Mesenchymal stem cell (in vitro differentiated cells and primary cell): ENCODE measurements at regions not wholly inside any gene's neighbourhood (a gene's known extent, or its start where the extent isn't known, plus 50 kb on each side); places are given as distances from the start of the nearest gene placed in this dataset.

Experiments
- DNase-seq: peaks from one replicate; pipeline ENCODE4 v3.0.0-alpha.2; 2013
- H2AFZ ChIP-seq: one replicate; pipeline ENCODE4 v1.6.1; 2013; ENCODE audit warnings: low read depth, mild to moderate bottlenecking, control low read depth, inconsistent platforms, low read length, moderate library complexity
- H2AK5ac ChIP-seq: 2 replicates; pipeline ENCODE4 v1.6.1; 2013; ENCODE audit warnings: low read length, moderate library complexity, mild to moderate bottlenecking, inconsistent platforms; ENCODE audit not compliant: severe bottlenecking
- H2BK120ac ChIP-seq: one replicate; pipeline ENCODE4 v1.6.1; 2013; ENCODE audit warnings: low read depth, mild to moderate bottlenecking, inconsistent platforms, low read length, moderate library complexity
- H2BK12ac ChIP-seq, 2 experiments: one replicate each; pipeline ENCODE4 v1.6.1; 2013; ENCODE audit warnings: inconsistent platforms in 2 of 2, low read length in 2 of 2, mild to moderate bottlenecking in 2 of 2, moderate library complexity in 2 of 2, control low read depth in 1 of 2
- H2BK15ac ChIP-seq: one replicate; pipeline ENCODE4 v1.6.1; 2013; ENCODE audit warnings: mild to moderate bottlenecking, low read depth, inconsistent platforms; ENCODE audit not compliant: poor library complexity, severe bottlenecking
- H2BK5ac ChIP-seq: 2 replicates; pipeline ENCODE4 v1.6.1; 2013; ENCODE audit warnings: low read depth, mild to moderate bottlenecking, low read length, control low read depth, inconsistent platforms; ENCODE audit not compliant: poor library complexity, severe bottlenecking
- H3K14ac ChIP-seq, 2 experiments: one replicate each; pipeline ENCODE4 v1.6.1; 2013; ENCODE audit warnings: inconsistent platforms in 2 of 2, low read length in 2 of 2, control low read depth in 1 of 2, mild to moderate bottlenecking in 1 of 2, moderate library complexity in 1 of 2
- H3K18ac ChIP-seq, 2 experiments: one replicate each; pipeline ENCODE4 v1.6.1; 2013; ENCODE audit warnings: inconsistent platforms in 2 of 2, low read length in 2 of 2, control low read depth in 1 of 2, low read depth in 1 of 2, mild to moderate bottlenecking in 1 of 2
- H3K23ac ChIP-seq, 2 experiments: one replicate each; pipeline ENCODE4 v1.6.1; 2013; ENCODE audit warnings: inconsistent platforms in 2 of 2, low read length in 2 of 2, mild to moderate bottlenecking in 2 of 2, moderate library complexity in 2 of 2, control low read depth in 1 of 2
- H3K27ac ChIP-seq: 2 replicates; pipeline ENCODE4 v1.5.1; 2013; ENCODE audit warnings: mild to moderate bottlenecking, moderate library complexity, low read length, control low read depth, inconsistent platforms; ENCODE audit not compliant: poor library complexity, severe bottlenecking
- H3K27me3 ChIP-seq, 2 experiments: 2 replicates each; pipeline versions ENCODE4 v1.6.1 to v1.7.0; 2013; ENCODE audit warnings: low read length in 2 of 2, mild to moderate bottlenecking in 2 of 2, moderate library complexity in 2 of 2, control low read depth in 1 of 2, inconsistent platforms in 1 of 2; ENCODE audit not compliant: control insufficient read depth in 1 of 2, insufficient read depth in 1 of 2
- H3K36me3 ChIP-seq, 2 experiments: 2 replicates each; pipeline versions ENCODE4 v1.6.1 to v1.7.0; 2013; ENCODE audit warnings: low read length in 2 of 2, control low read depth in 1 of 2, inconsistent platforms in 1 of 2, low read depth in 1 of 2, mild to moderate bottlenecking in 1 of 2; ENCODE audit not compliant: insufficient read depth in 2 of 2, control insufficient read depth in 1 of 2
- H3K4ac ChIP-seq, 2 experiments: one replicate each; pipeline ENCODE4 v1.6.1; 2013; ENCODE audit warnings: inconsistent platforms in 2 of 2, low read length in 2 of 2, mild to moderate bottlenecking in 2 of 2, moderate library complexity in 2 of 2, control low read depth in 1 of 2, low read depth in 1 of 2
- H3K4me1 ChIP-seq: 2 replicates; pipeline ENCODE4 v1.6.1; 2013; ENCODE audit warnings: low read depth, low read length, control low read depth; ENCODE audit not compliant: control insufficient read depth, insufficient read depth
- H3K4me2 ChIP-seq: 2 replicates; pipeline ENCODE4 v1.6.1; 2013; ENCODE audit warnings: low read length, mild to moderate bottlenecking, inconsistent platforms; ENCODE audit not compliant: poor library complexity, severe bottlenecking
- H3K4me3 ChIP-seq, 2 experiments: 2 replicates each; pipeline versions ENCODE4 v1.5.1 to v1.7.0; 2013; ENCODE audit warnings: low read length in 2 of 2, mild to moderate bottlenecking in 2 of 2, control low read depth in 1 of 2, low read depth in 1 of 2; ENCODE audit not compliant: insufficient read depth in 1 of 2
- H3K79me1 ChIP-seq: replicated peaks from 2 replicates; pipeline ENCODE4 v1.6.1; 2013; ENCODE audit warnings: mild to moderate bottlenecking, control low read depth, low read length, inconsistent platforms; ENCODE audit not compliant: poor library complexity, severe bottlenecking
- H3K9ac ChIP-seq: 2 replicates; pipeline ENCODE4 v1.7.0; 2013; ENCODE audit warnings: mild to moderate bottlenecking, low read length, moderate library complexity
- H3K9me3 ChIP-seq: 2 replicates; pipeline ENCODE4 v1.7.0; 2013; ENCODE audit warnings: mild to moderate bottlenecking, low read length; ENCODE audit not compliant: control insufficient read depth
- H4K8ac ChIP-seq: one replicate; pipeline ENCODE4 v1.6.1; 2013; ENCODE audit warnings: inconsistent platforms, mild to moderate bottlenecking, low read length, moderate library complexity
- H4K91ac ChIP-seq: one replicate; pipeline ENCODE4 v1.6.1; 2013; ENCODE audit warnings: mild to moderate bottlenecking, low read length, inconsistent platforms
- WGBS: methylation state at CpG from one replicate; pipeline ENCODE4 v1.1.7; 2013; ENCODE audit warnings: mixed read lengths; 5-methylcytosine and 5-hydroxymethylcytosine counted together

DNA sequence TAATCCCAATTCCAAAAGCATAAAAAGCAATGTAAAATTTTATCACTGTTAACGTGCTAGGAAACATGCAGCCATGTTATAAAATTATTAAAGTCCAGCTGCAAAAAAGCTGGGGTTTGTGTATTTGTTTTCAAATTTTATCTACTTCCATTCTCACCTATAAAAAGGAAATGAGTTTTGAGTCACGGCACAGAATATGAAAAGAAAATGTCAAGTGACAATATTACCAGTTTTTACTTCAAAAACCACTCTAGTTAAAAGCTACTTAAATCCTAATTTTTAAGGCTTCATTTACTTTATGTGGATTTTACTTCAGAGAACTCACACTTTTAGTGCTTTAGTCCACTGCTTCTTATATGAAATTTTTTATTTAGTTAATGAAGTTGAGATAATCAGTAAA is 72.7 kb upstream of the IFNE start:
- no peak overlapping the region for H3K14ac ChIP-seq
- H3K27ac ChIP-seq = no peak overlapping the region
- no peak overlapping the region for H2BK15ac ChIP-seq
- 100% methylated on average over 1 of the region's 2 CpGs for WGBS
- H3K9me3 ChIP-seq = no peaks in the 10 kb centered on the region
- H3K4me3 ChIP-seq = peak overlapping the region in 1 of 2 experiments; percentile 87
- peak overlapping the region; percentile 99 for H3K9ac ChIP-seq
- H4K91ac ChIP-seq = no peak overlapping the region
- H3K4me2 ChIP-seq = no peak overlapping the region
- no peak overlapping the region for H2AFZ ChIP-seq
- H2AK5ac ChIP-seq = no peak overlapping the region
- H2BK12ac ChIP-seq = no peak overlapping the region
- H3K18ac ChIP-seq = no peak overlapping the region
- peaks cover 0 to 7% of the 10 kb centered on the region in 2 experiments for H3K36me3 ChIP-seq
- no peak for DNase-seq
- no peak overlapping the region for H3K23ac ChIP-seq
- H2BK120ac ChIP-seq = no peak overlapping the region
- no peak overlapping the region for H2BK5ac ChIP-seq
- no peak overlapping the region for H4K8ac ChIP-seq
- no peaks in the 10 kb centered on the region for H3K79me1 ChIP-seq
- no peak overlapping the region for H3K4ac ChIP-seq
- H3K27me3 ChIP-seq = no peaks in the 10 kb centered on the region
- H3K4me1 ChIP-seq = peaks cover 3% of the 10 kb centered on the region

DNA sequence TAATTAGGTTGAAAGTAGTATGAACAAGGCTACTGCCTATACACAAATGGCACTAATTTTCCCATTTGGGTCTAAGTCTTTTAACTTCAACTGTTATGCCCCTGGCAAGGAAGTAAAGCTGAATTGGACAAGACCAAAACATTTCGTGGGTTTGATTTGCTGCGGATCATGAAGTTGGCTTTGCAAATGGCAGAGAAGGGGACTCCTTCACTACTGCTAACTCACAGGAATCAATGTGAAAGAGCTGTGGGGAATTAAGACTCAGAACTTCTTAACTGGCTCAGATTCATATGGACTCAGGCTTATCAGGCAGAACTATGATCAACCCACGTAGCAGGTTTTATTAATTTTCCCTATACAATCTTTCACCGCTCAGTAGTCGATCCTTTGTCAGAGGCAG is 73.8 kb upstream of the IFNE start:
- Histone ChIP-seq H3K4ac (no peak overlapping the region), H3K4me1 (peaks cover 9% of the 10 kb centered on the region), H2BK120ac (no peak overlapping the region), H3K27me3 (no peaks in the 10 kb centered on the region), H4K8ac (no peak overlapping the region), H2AFZ (no peak overlapping the region), H3K18ac (no peak overlapping the region), H3K79me1 (peaks cover 2% of the 10 kb centered on the region), H4K91ac (no peak overlapping the region), H2BK5ac (no peak overlapping the region), H2AK5ac (no peak overlapping the region), H3K23ac (no peak overlapping the region), H3K4me3 (peak overlapping the region in 1 of 2 experiments; percentile 87), H3K4me2 (peak overlapping the region; percentile 37), H3K14ac (no peak overlapping the region), H2BK15ac (no peak overlapping the region), H3K9ac (peak overlapping the region; percentile 99), H2BK12ac (no peak overlapping the region), H3K27ac (no peak overlapping the region), H3K36me3 (peaks cover 0 to 7% of the 10 kb centered on the region in 2 experiments), H3K9me3 (no peaks in the 10 kb centered on the region)
- no peak for DNase-seq
- 98% methylated on average over 5 of the region's 5 CpGs for WGBS

DNA sequence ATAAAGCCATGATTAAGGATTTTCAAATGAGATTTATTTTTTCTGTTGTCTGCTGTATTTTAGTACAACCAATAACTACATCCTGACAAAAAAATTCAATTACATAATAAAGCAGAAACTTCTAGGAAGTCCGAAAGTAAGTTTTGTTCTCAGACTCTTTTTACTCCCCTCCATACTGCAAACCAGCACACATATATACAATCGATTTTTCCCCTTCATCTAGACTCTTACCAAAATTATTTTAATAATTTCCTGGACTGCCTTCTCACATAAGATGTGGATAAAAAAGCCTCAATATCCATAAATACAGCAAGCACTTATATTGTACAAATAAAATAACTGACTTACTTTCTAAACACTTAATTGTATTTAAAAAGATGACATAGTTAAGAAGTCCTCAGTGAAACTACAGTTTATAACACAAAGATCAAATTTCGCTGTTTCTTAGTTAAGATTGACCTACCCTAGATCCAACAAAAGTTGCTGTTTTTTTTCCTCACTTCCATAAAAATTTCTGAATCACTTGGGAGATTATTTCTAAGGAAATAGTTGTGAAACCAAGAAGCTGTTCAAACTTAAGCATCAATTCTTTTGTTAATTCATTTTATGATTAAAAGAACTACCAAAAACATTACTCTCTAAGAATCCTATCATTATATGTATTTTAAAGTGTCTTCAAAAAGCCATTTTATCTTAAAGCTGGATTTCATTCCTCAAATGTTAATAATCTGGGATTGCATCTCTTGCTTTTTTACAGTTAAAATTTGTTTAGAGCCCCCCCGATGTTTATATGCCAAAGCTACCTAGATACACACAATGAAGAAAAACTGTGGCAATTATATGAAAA is 74.7 kb upstream of the IFNE start:
- Histone ChIP-seq H3K4me1 (peaks cover 9% of the 10 kb centered on the region), H2BK5ac (no peak overlapping the region), H2BK12ac (no peak overlapping the region), H3K9me3 (no peaks in the 10 kb centered on the region), H4K91ac (no peak overlapping the region), H2AFZ (no peak overlapping the region), H3K4me2 (no peak overlapping the region), H2BK15ac (no peak overlapping the region), H3K79me1 (peaks cover 2% of the 10 kb centered on the region), H3K4me3 (peak overlapping the region in 1 of 2 experiments; percentile 87), H3K14ac (no peak overlapping the region), H3K23ac (no peak overlapping the region), H3K18ac (no peak overlapping the region), H4K8ac (no peak overlapping the region), H3K27me3 (no peaks in the 10 kb centered on the region), H3K36me3 (peaks cover 0 to 7% of the 10 kb centered on the region in 2 experiments), H3K9ac (peak overlapping the region; percentile 99), H2BK120ac (no peak overlapping the region), H2AK5ac (no peak overlapping the region), H3K4ac (no peak overlapping the region), H3K27ac (no peak overlapping the region)
- WGBS = 86% methylated on average over 2 of the region's 4 CpGs
- no peak for DNase-seq

DNA sequence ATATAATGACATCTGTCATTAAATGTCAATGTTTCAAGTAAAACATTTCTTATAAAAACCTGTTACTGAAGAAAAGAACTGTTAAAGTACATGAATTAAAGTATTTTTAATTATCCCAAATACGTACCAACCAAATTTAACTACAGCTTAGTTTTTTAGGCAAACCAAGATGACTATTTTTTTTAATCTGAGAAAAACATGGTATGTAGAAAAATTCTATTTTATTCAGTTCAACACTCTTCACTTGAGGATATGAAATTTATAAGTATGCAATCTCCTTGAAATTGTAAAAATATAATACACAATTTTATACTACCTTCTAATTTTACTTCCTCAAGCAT is 75.3 kb upstream of the IFNE start:
- no CpG with 5 or more reads among the region's 1 CpG for WGBS
- no peak overlapping the region for H3K23ac ChIP-seq
- H3K36me3 ChIP-seq = peaks cover 0 to 7% of the 10 kb centered on the region in 2 experiments
- no peak for DNase-seq
- no peak overlapping the region for H3K18ac ChIP-seq
- no peaks in the 10 kb centered on the region for H3K9me3 ChIP-seq
- H2BK120ac ChIP-seq = no peak overlapping the region
- no peak overlapping the region for H2AFZ ChIP-seq
- no peak overlapping the region for H3K4ac ChIP-seq
- no peak overlapping the region for H4K8ac ChIP-seq
- no peak overlapping the region for H3K27ac ChIP-seq
- peak overlapping the region in 1 of 2 experiments; percentile 87 for H3K4me3 ChIP-seq
- peak overlapping the region; percentile 99 for H3K9ac ChIP-seq
- H3K14ac ChIP-seq = no peak overlapping the region
- H2BK12ac ChIP-seq = no peak overlapping the region
- H3K79me1 ChIP-seq = peaks cover 2% of the 10 kb centered on the region
- H2AK5ac ChIP-seq = no peak overlapping the region
- no peak overlapping the region for H4K91ac ChIP-seq
- H2BK5ac ChIP-seq = no peak overlapping the region
- H3K4me2 ChIP-seq = no peak overlapping the region
- peaks cover 7% of the 10 kb centered on the region for H3K4me1 ChIP-seq
- H2BK15ac ChIP-seq = no peak overlapping the region
- H3K27me3 ChIP-seq = no peaks in the 10 kb centered on the region
